ENCODE measurements at regions not wholly inside any gene's neighbourhood (a gene's known extent, or its start where the extent isn't known, plus 50 kb on each side); places are given as distances from the start of the nearest gene placed in this dataset.

DNA sequence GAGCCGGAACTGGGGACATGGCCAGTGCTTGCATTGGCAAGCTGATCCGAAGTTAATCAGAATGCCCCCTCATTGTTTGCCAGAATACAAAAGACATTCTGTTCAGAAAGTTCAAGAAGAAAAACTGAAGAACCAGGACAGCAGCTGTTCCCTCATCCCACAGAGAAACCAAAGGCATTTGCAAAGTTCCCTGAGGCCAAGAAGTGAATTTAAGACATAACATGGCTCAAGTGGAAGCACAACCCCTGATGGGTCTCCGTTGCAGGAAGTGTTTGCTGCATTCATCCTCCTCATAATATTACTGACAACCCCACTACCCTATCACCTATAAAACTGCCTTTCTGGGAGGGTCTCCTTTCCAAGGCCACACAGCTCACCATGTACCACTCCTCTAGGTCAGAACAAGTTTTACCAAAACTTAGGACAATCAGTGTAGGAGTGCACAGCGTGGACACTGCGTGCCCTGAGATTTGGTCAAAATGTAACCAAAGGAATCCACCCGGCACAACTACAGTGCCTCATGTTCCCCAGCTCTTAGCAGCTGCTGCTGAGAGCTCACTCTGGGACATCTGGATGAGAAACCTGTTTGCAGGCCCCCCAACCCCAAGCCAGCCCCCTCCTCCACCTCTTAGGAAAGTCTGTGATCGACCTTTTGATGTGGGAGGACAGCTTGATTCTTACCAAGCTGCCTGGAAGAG, 101.6 kb upstream of the AKIP1 start:
- no peaks in the 10 kb centered on the region for H4K20me1 ChIP-seq (ENCODE audit: insufficient read depth, low read length)
- H3K9me2 ChIP-seq (replicated peaks; ENCODE audit: insufficient read depth, low read length): no peaks in the 10 kb centered on the region
- H2AFZ ChIP-seq (ENCODE audit: low read length): peak overlapping the region; percentile 83; the same call in 1 of the 2 replicates
- H3K27me3 ChIP-seq (replicated peaks; ENCODE audit: insufficient read depth, low read length): no peaks in the 10 kb centered on the region
- H3K79me2 ChIP-seq (ENCODE audit: low read length): peaks cover 61% of the 10 kb centered on the region
- H3K9ac ChIP-seq (ENCODE audit: low read length): peak overlapping the region; percentile 73; the same call in 1 of the 2 replicates
- no peaks in the 10 kb centered on the region for H3F3A ChIP-seq (ENCODE audit: insufficient read depth, low read length)
- H3K4me2 ChIP-seq (ENCODE audit: low read depth, low read length): peak overlapping the region; percentile 92
- no peak for DNase-seq
- peak overlapping the region; percentile 82 for H3K4me3 ChIP-seq (ENCODE audit: low read length)
- H3K27ac ChIP-seq (ENCODE audit: low read length): no peak overlapping the region
- H3K4me1 ChIP-seq (ENCODE audit: low read length): peaks cover 7% of the 10 kb centered on the region
- no peaks in the 10 kb centered on the region for H3K36me3 ChIP-seq (replicated peaks; ENCODE audit: insufficient read depth, low read length)
- TF ChIP-seq EZH2phosphoT487 (IDR thresholded peaks at IDR 0.05; ENCODE audit: low read length): no peak
- H3K9me3 ChIP-seq (replicated peaks; ENCODE audit: insufficient read depth, low read length): no peaks in the 10 kb centered on the region

DNA sequence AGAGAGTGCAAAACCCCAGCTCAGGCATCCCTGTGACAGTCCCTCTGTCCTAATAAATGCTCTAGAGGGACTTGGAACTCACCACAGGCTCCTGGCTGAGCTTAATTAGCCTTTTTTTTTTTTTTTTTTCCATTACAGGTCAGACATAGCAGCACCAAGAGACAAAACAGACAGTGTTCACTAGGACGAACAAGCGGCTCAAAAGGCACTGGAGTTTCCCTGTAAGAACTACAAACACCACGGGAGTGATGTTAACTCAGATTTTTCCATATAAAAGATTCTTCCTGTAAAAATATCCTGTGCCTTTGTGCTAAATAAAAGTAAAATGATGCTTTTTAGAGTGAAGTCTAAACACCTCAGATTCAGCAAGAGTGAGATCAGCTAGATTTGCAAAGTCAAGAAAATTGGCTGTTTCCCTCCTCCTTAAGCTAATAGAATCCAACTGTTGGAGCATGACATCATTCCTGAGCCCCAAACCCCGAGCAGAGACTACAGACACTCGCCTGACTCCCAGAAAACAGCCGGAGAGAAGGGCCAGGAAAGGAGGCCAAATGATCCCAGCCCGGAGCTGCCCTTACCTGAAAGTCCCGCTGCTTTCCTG, 101.0 kb upstream of the AKIP1 start:
- H3K27ac ChIP-seq (ENCODE audit: low read length): peak overlapping the region; percentile 19; the same call in 1 of the 2 replicates
- H4K20me1 ChIP-seq (ENCODE audit: insufficient read depth, low read length): no peaks in the 10 kb centered on the region
- H3K9me3 ChIP-seq (replicated peaks; ENCODE audit: insufficient read depth, low read length): no peaks in the 10 kb centered on the region
- H3K4me3 ChIP-seq (ENCODE audit: low read length): peak overlapping the region; percentile 82
- peak overlapping the region; percentile 83 for H2AFZ ChIP-seq (ENCODE audit: low read length)
- H3K36me3 ChIP-seq (replicated peaks; ENCODE audit: insufficient read depth, low read length): no peaks in the 10 kb centered on the region
- no peaks in the 10 kb centered on the region for H3F3A ChIP-seq (ENCODE audit: insufficient read depth, low read length)
- H3K79me2 ChIP-seq (ENCODE audit: low read length): peaks cover 58% of the 10 kb centered on the region
- TF ChIP-seq, protein P1, sequence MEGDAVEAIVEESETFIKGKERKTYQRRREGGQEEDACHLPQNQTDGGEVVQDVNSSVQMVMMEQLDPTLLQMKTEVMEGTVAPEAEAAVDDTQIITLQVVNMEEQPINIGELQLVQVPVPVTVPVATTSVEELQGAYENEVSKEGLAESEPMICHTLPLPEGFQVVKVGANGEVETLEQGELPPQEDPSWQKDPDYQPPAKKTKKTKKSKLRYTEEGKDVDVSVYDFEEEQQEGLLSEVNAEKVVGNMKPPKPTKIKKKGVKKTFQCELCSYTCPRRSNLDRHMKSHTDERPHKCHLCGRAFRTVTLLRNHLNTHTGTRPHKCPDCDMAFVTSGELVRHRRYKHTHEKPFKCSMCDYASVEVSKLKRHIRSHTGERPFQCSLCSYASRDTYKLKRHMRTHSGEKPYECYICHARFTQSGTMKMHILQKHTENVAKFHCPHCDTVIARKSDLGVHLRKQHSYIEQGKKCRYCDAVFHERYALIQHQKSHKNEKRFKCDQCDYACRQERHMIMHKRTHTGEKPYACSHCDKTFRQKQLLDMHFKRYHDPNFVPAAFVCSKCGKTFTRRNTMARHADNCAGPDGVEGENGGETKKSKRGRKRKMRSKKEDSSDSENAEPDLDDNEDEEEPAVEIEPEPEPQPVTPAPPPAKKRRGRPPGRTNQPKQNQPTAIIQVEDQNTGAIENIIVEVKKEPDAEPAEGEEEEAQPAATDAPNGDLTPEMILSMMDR (IDR thresholded peaks at IDR 0.05; ENCODE audit: low read length): no peak
- TF ChIP-seq EZH2 (optimal IDR thresholded peaks at IDR 0.05; ENCODE audit: low read depth, low read length): no peak
- no peak for TF ChIP-seq EZH2phosphoT487 (IDR thresholded peaks at IDR 0.05; ENCODE audit: low read length)
- no peak for DNase-seq
- H3K4me1 ChIP-seq (ENCODE audit: low read length): peaks cover 7% of the 10 kb centered on the region
- H3K4me2 ChIP-seq (ENCODE audit: low read depth, low read length): peak overlapping the region; percentile 92
- no peaks in the 10 kb centered on the region for H3K27me3 ChIP-seq (replicated peaks; ENCODE audit: insufficient read depth, low read length)
- peak overlapping the region; percentile 73 for H3K9ac ChIP-seq (ENCODE audit: low read length)
- H3K9me2 ChIP-seq (replicated peaks; ENCODE audit: insufficient read depth, low read length): no peaks in the 10 kb centered on the region

DNA sequence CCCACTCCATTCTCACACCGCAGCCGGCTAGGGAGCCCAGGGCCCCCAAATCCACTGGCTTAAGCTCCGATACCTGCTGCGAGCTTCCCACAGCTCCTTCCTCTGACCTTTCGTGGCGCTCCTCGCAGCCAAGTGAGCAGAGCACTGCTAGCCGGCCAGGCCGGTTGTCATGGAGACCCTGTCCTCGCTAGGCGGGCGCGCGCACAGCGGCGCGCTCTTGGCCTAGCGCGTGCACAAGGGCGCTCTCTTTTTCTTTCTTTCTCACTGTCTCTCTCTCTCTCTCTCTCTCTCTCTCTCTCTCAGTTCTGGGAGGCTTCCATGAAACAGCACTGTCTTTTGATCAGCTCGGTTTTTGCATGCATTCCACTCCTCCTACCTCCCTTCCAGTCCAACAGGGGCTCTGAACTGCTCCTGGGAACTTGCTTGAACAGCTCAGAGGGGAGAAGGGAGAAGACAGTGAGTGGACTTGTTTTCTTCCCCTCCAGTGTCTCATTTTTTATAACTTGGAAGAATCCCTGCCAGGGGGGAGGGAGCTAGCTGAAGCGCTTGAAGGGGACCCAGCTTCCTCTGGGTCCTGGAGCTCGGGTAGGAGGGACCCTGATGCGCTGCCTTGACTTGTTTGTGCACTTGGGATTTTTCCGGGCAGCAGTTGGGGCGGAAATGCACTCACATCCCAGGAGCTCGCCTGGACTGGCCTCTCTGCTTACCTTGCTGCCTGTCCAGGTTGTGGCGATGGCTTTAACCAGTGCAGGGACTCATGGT, 100.3 kb upstream of the AKIP1 start:
- H3K27me3 ChIP-seq (replicated peaks; ENCODE audit: insufficient read depth, low read length): no peaks in the 10 kb centered on the region
- H4K20me1 ChIP-seq (ENCODE audit: insufficient read depth, low read length): no peaks in the 10 kb centered on the region
- no peaks in the 10 kb centered on the region for H3F3A ChIP-seq (ENCODE audit: insufficient read depth, low read length)
- no peak for TF ChIP-seq EZH2 (optimal IDR thresholded peaks at IDR 0.05; ENCODE audit: low read depth, low read length)
- no peak for TF ChIP-seq EZH2phosphoT487 (IDR thresholded peaks at IDR 0.05; ENCODE audit: low read length)
- TF ChIP-seq, protein P1 (IDR thresholded peaks at IDR 0.05; ENCODE audit: low read length): no peak
- H3K9me3 ChIP-seq (replicated peaks; ENCODE audit: insufficient read depth, low read length): no peaks in the 10 kb centered on the region
- H2AFZ ChIP-seq (ENCODE audit: low read length): peak overlapping the region; percentile 83
- H3K4me2 ChIP-seq (ENCODE audit: low read depth, low read length): peak overlapping the region; percentile 92
- peak overlapping the region; percentile 73 for H3K9ac ChIP-seq (ENCODE audit: low read length)
- peaks cover 51% of the 10 kb centered on the region for H3K79me2 ChIP-seq (ENCODE audit: low read length)
- no peaks in the 10 kb centered on the region for H3K36me3 ChIP-seq (replicated peaks; ENCODE audit: insufficient read depth, low read length)
- no peaks in the 10 kb centered on the region for H3K9me2 ChIP-seq (replicated peaks; ENCODE audit: insufficient read depth, low read length)
- DNase-seq: peak; percentile 87
- H3K27ac ChIP-seq (ENCODE audit: low read length): peak overlapping the region; percentile 19; the same call in 1 of the 2 replicates
- peak overlapping the region; percentile 82 for H3K4me3 ChIP-seq (ENCODE audit: low read length)
- peaks cover 7% of the 10 kb centered on the region for H3K4me1 ChIP-seq (ENCODE audit: low read length)
